ENCODE measurements at regions not wholly inside any gene's neighbourhood (a gene's known extent, or its start where the extent isn't known, plus 50 kb on each side); places are given as distances from the start of the nearest gene placed in this dataset.

- TF ChIP-seq SAFB2 (CRISPR knock-in tag; IDR thresholded peaks at IDR 0.05; ENCODE audit: borderline replicate concordance, low read depth) (no peak), ZNF101 (CRISPR knock-in tag; IDR thresholded peaks at IDR 0.05; ENCODE audit: borderline replicate concordance, low read depth) (no peak), USF2 (IDR thresholded peaks at IDR 0.05; ENCODE audit: low read depth, low read length) (no peak), USF2 (CRISPR knock-in tag; IDR thresholded peaks at IDR 0.05; ENCODE audit: borderline replicate concordance) (no peak), ZFX (CRISPR knock-in tag; IDR thresholded peaks at IDR 0.05; ENCODE audit: low read depth) (no peak)
- TF ChIP-seq, protein P1, sequence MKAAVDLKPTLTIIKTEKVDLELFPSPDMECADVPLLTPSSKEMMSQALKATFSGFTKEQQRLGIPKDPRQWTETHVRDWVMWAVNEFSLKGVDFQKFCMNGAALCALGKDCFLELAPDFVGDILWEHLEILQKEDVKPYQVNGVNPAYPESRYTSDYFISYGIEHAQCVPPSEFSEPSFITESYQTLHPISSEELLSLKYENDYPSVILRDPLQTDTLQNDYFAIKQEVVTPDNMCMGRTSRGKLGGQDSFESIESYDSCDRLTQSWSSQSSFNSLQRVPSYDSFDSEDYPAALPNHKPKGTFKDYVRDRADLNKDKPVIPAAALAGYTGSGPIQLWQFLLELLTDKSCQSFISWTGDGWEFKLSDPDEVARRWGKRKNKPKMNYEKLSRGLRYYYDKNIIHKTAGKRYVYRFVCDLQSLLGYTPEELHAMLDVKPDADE (CRISPR knock-in tag; IDR thresholded peaks at IDR 0.05), result no peak
These were observed 150.8 kb downstream of the MTRR start for GRCh38 chr5:8019719-8020218.
